ENCODE measurements at regions not wholly inside any gene's neighbourhood (a gene's known extent, or its start where the extent isn't known, plus 50 kb on each side); places are given as distances from the start of the nearest gene placed in this dataset.
"Not testable (repeated sequence)": the region's sequence is repeated elsewhere in the genome, so short reads cannot be mapped to it uniquely, and the experiment has no call there.

DNA sequence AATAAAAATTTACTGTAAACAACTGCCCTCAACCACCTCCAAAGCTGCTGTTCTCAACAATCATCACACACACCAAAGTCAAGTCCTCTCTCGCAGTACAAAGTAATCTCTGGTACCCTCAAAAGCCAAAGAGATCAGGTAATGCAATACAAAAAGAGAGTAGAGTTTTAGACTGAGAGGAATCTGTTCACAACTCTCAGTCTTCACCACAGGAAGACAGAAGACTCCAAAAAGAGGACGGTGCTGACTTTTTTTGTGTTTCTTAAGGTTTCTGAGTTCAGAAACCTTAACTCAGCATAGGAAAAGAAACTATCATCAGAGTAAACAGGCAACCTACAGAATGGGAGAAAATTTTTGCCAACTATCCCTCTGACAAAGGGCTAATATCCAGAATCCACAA is 1072.3 kb upstream of the DIAPH2 start:
- no peak for DNase-seq (ENCODE audit: low read depth)

DNA sequence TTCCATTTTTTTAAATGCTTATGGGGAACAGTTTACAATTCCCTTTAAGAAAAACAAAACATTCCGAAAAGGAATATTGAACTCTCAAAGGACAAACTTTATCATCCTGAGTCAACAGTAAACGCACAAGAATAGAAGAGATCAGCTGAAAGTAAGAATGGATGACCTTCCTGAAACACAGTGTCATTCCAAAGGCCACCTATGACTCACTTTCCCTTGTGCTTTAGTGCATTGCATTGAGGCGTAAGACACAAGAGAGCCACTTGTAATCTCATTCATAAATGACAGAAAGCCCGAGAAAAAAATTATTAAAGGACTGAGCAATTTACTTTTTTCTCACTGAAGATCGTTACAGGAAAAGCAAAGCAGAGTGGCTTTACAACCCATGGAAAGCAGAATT is 1062.4 kb upstream of the DIAPH2 start:
- no peak for DNase-seq (ENCODE audit: low read depth)

DNA sequence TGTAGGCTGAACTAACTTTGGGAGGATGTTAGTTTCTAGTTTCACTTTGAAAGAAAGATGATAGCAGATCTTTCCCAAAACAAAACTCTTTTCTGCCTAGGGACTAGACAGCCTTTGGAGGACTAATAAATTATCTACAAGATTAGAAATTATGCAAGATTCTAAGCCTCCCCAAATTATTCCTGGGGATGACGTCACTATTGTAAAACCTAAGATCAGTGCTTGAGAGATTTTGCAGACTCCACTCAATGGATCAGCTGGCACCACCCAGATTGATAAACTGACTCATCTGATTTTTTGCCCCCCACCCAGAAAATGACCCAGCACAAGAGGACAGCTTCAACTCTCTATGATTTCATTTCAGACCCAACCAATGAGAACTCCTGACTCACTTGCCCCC is 1057.9 kb upstream of the DIAPH2 start:
- DNase-seq (ENCODE audit: low read depth), result no peak

DNA sequence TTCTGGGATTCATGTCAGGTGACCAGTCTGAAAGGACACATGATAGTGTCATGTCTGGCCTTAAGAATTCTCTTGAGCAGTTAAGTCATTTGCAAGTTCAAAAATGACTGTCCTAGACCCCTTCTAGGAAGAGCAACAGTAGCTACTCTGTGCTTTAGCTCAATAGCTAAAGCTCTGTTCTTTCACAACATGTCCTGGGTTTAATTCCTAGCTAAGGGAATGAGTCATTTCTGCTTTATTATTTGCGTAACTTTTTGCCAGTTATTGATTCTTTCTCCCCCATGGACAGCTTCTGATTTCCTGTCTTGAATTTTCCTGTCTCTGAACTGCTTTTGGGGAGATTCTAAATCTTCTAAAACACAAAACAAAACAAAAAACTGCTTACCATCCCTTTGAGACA is 1055.8 kb upstream of the DIAPH2 start:
- DNase-seq (ENCODE audit: low read depth), result no peak

DNA sequence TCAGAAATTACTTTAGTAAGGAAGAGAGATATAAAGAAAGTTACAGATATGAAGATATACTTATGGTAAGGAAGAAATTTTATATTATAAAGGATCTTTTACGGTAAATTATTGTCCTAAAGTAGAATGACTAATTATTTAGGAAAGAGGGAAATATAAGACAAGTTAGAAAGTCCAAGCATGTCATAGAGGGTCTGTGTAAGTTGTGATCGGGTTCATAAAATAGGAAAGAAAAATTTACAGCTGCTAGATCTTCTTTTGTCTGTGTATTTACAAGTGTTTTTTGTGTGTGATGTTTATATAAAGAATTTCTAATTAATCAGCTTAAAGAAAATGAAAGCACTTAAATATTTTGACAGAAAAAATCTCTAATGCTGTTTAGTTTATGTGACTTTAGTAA is 1054.9 kb upstream of the DIAPH2 start:
- DNase-seq (ENCODE audit: low read depth), result no peak

DNA sequence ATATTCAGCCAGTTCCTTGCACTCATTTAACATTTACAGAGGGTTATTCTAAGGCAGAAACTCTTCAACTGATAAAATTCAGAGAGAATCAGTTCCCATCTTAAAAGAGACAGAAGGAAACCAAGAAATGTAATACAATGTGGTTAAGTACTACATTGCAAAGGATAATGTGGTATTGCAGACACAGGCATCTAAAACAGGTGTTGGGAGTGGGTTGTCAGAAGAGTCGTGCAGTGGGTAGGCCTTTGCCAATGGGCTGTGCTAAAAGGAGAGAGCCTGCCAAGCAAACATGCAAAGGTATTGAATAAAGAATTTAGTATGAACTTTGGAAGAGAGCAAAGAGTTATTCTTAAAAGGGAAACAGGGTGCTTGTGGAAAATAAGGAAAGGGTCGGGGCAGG is 1044.4 kb upstream of the DIAPH2 start:
- DNase-seq (ENCODE audit: low read depth), result no peak

DNA sequence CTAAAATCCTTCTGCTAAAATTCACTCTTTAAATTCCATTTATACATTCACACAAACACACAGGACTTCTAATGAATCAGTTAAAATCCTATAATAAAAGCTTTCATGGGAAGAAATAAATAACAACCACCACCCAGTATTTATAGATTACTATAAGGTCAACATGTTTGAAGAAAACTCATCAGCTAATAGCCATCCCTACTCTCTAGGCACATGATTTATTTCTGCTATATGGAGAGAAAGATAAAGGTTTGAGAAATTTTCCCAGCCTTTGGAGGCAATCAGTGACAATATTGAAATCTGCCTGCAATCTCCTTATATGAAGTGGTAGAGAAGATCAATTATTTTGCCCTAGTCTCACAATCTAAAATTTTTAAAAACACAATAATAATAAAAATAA is 1038.9 kb upstream of the DIAPH2 start:
- DNase-seq (ENCODE audit: low read depth), result no peak

DNA sequence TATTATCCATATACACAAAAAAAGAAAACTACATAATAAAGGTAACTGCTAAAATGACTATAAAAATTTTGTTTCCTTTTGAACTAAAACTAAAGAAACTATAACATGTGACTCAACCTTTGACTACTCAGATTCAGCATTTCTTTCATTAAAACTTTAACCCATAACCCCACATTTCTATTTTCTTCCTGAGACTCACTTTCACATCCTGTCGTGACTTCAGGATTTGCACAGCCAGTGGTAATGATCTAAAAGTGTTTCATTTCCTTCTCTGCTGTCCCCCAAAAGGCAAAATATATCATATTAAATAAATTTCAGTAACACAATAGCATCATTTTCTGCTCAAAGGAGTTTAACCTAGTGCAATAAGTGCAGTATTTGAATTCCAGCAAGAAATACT is 1022.4 kb upstream of the DIAPH2 start:
- DNase-seq (ENCODE audit: low read depth), result no peak

DNA sequence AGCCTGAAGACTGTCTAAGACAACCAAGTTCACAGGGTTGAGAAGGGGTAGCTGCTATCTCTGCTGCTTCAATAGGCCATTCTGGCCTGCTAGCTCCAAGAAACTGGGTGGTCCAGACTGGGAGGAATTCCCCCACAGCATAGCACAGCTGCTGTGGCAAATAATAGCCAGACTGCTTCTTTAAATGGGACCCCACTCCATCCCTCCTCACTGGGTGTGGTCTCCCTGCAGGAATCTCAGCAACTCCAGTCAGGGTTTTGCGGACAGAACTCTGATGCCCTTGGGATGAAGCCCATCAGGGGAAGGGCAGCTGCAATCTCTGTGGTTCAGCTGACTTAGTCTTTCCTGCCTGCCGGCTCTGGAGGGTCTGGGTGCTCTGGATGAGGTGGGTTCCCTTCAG is 1018.6 kb upstream of the DIAPH2 start:
- no peak for DNase-seq (ENCODE audit: low read depth)

DNA sequence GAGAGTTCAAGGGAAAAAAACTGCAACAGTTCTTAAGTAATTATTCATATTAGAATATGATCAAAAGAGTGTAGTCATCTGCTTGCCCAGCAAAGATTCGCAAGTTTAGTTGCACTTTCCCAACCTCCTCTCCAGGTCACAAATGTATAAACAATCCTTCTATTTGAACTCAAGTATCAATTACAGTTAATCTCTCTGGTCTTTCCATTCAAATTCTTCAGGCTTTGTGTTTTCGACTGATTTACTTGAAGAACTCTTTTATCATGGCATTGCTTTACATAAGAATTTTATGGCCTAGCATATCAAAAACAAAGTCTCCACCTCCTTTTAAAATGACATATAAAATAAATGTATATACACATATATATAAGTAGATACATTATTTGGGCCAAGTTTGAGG is 1009.6 kb upstream of the DIAPH2 start:
- DNase-seq (ENCODE audit: low read depth), result no peak

DNA sequence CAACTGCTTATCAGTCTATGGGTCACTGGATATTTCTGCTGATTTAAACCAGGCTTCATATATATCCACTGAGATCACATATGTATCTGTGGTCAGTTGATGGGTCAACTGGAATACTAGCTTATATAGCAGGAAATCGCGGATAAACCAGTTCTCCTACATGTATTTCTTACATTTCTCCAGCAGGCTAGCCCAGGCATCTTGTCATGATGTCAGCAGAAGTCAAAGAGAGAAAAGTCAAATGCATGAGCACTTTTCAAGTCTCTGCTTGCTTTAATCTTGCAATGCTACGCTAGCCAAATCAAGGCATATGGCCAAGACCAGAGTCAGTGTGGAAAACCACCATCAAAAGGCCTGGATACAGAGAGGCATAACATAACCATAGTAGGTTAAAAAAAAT is 1008.8 kb upstream of the DIAPH2 start:
- no peak for DNase-seq (ENCODE audit: low read depth)

DNA sequence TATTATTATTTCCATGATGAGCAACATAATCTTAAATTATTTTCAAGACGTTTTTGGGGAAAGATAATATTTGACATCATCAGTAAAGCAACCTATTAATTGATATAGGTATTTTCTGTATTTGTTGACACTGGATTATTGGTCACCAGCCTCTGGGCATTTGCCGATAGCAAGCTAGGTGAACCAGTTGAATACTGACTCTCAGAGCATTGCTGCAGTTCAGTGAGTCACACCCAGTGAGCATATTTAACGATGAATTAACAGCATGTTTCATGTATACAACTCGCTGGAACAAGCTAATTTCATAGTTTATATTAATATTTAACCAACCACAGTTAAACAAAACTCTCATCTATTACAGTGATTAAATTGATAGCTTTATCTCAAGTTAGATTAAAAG is 1006.0 kb upstream of the DIAPH2 start:
- DNase-seq (ENCODE audit: low read depth), result no peak

DNA sequence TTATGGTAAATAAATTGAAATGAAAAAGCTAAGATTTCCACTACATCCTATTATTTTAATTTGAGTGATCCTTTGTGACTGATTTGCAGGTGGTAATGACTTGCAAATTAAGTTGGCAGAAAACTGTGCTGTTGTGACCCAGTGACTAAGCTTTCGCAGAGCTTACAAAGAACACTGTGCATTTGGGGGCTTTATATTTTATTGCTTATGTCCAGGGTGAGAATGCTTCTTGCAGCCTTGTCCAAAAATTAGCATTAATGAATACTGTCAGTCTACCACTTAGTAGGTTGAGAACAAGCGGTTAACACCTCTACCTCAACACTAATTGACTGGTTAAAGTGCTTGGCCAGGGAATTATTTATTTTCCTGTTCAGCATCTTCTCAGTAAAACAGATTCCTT is 991.3 kb upstream of the DIAPH2 start:
- no peak for DNase-seq (ENCODE audit: low read depth)

DNA sequence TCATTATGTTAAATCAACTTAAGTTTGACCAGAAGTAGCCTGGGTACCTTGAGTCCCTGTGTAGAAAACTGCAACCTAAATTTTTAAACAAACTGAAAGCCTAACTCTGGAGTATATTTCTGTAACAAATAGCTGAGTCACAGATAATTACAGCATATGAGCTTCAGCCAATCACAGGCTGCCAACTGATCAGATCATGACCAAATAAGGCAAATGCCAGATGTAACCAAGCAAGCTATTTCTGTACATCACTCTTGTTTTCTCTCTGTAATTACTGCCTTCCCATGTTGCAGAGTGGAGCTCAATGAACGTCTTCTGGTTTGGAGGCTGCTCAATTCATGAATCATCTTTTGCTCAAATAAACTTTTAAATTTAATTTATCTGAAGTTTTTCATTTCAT is 980.9 kb upstream of the DIAPH2 start:
- no peak for DNase-seq (ENCODE audit: low read depth)

DNA sequence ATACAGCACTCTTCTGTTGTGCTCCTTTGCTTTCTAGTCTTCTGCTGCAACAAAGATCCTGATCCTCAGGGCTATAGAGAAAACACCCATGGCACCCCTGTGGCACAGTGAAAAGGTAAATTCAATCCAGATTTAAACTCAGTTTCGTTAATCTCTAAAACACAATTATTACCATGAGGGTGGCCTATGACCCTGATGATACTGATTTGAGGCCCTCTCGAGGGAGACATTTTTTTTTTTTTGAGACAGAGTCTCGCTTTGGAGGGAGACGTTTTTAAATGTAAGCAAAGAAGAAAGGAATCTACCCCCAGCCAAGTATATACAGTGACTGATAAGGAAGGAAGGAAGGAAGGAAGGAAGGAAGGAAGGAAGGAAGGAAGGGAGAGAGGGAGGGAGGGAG is 967.8 kb upstream of the DIAPH2 start:
- DNase-seq (ENCODE audit: low read depth), result no peak

DNA sequence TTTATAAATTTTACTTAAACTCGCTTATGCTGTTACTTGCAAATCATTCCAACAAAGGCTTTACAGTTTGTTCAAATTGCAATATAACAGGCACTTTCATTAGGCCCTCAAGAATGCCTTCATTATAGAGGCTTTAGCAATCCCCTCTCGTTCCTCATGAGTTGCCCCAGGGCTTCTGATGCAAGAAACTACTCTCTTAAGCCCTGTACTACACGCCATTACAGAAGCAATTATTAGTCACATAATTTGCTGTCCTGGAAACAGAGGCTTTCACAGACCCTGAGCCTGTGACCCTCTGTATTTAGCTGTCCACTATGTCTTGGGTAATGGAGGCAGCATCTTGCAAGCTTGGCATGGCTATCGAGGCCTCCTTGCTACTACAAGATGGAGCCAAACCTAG is 965.9 kb upstream of the DIAPH2 start:
- DNase-seq (ENCODE audit: low read depth), result no peak

DNA sequence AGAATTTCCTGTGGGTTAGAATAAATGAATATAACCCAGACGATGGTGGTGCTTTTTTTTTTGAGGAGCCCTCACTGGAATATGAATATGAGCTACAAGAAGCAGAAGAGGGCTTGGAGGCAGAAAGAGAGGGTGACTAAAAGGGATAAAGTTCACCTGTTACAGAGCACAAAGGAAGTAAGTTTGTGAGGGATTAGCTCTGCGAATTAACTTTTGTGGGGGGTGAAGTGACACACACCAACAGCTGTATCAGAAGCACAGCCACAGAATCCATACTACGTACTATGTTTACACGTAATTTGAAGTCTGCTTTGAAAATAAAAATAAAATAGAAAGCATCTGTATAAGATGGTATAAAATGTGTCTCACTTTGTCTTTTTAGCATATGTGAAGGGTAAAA is 963.6 kb upstream of the DIAPH2 start:
- no peak for DNase-seq (ENCODE audit: low read depth)

DNA sequence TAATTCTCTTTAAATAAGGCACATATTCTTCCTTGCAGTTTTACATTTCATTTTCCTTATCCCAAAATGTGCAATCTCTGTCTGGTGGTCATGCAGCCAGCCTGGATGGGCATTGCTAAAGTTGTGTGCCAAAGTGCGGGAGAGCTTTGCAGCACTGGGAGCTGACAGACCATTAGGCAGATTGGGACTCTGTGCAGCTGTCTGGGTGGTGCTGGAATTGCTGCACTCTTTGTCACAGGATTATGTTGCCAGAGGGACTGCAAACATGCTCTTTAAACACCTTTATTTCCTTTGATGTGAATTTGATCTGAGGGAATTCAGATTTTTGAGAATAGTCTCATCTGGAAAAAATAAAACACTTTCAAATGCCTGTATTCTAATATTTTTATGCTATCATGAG is 956.2 kb upstream of the DIAPH2 start:
- no peak for DNase-seq (ENCODE audit: low read depth)

DNA sequence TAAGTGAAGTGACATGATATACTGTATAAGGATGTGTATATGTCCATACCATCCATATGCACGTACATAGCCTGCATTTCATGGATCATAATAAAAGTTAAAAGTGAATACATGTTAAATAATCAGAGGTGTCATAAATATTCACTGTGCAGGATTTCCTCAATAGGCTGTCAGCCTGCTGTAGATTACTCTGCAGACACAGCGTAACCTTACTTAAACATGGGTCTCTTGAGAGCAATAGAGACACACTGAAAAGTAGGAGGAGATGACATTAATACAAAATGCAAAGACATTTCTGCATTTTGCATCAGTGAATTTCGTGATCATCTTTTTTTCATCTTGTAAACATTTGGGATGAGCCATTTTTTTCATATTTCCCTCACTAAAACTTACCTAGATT is 955.2 kb upstream of the DIAPH2 start:
- DNase-seq (ENCODE audit: low read depth), result no peak

DNA sequence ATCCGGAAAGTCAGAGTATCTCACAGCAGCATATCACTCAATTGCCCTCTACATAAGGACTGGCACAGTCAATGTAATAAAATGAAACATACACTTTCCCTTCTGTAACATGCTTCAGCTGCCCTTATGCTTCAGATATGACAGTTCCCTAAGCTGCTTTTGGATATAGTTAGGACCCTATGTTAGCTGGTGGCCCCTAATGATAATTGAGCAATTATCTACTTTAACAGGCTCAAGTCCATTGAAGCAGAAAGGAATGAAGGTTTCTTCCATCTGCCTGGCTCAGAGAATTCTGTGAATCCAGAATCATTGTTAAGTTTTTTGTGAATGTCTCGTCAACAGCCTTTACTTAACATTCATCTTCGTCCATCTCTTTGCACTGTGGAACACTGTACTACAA is 951.2 kb upstream of the DIAPH2 start:
- DNase-seq (ENCODE audit: low read depth), result no peak

DNA sequence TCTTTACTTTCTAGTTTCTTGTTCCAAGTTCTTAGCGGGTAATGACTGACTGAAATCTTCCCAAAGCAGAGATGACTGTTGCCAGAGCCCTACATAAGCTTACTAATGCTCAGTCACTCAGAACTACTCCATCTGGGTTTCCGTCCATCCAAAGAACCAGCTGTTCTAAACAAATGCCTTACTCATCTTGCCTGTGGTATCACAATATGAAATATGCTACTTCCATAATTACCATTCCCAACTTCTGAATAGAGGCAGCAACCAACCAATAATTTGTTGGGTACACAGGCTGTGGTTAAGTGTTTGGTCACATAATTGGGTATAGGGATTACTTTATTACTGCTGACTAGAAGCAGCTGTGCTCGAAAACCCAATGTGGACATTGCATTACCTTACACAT is 930.2 kb upstream of the DIAPH2 start:
- no peak for DNase-seq (ENCODE audit: low read depth)

DNA sequence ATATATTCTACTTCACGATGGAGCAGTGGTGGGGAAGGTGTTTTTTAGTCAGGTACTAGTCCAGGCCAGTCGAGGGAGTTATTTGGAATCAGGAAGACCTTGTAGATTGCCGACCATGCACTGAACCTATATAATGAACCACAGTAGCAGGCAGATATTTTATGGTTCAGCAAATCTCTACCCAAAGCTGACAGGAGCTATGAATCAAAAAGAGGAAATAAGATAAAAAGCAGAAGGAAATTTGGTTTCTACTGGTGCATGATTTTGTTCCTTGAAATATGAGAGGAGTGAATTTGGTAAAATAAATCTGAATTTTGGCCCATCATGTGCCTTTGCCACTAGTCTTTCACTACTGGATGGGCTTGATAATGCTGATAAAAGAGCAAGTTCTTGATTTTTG is 924.3 kb upstream of the DIAPH2 start:
- DNase-seq (ENCODE audit: low read depth), result no peak

DNA sequence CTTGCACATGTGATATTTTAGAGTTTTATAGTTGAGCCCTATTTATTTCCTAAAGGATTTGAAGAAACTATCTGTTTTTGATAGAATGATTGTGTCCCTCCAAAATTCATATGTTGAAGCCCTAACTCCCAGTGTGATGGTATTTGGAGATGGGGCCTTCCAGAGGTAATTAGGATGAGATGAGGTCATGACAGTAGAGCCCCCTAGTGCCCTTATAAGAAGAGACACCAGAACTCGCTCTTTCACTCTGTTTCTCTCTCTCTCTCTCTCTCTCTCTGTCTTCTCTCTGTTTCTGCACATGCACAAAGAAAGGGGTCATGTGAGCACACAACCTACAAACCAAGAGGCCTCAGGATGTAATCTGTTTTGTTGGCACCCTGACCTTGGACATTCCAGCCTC is 921.9 kb upstream of the DIAPH2 start:
- DNase-seq (ENCODE audit: low read depth), result no peak

DNA sequence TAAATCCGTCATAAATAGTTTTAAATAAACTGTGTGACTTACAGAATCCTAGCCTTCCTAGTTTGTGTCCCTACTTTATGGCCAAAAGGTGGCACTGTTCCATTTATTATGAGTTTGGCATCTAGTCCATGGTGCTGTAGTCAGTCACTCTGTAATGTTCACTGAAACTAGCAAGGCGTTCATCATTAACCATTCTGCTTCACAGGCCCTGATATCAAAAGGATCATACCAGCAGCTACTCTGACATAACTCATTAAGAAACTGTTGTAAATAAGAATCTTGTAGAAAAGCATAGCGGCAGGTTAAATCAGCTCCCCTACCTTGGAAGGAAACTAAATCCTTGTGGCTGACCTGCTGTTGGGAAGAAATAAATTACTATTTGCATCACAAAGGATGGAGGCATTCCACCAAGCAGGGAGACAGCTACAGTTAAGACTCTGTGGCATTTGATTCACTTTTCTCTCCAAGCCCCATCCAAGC is 919.6 kb upstream of the DIAPH2 start:
- peak; percentile 8 for DNase-seq (ENCODE audit: low read depth)

DNA sequence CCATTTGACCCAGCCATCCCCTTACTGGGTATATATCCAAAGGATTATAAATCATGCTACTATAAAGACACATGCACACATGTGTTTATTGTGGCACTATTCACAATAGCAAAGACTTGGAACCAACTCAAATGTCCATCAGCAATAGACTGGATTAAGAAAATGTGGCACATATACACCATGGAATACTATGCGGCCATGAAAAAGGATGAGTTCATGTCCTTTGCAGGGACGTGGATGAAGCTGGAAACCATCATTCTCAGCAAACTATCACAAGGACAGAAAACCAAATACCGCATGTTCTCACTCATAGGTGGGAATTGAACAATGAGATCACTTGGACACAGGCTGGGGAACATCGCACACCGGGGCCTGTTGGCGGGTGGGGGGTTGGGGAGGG is 913.4 kb upstream of the DIAPH2 start:
- not testable (repeated sequence) for DNase-seq (ENCODE audit: low read depth)
